DOHH2 (cell line): ENCODE measurements at regions not wholly inside any gene's neighbourhood (a gene's known extent, or its start where the extent isn't known, plus 50 kb on each side); places are given as distances from the start of the nearest gene placed in this dataset.

Experiments
- H3F3A ChIP-seq: fragments of 200-600 bp; sonication (generic), shearing (Covaris generic); 2 replicates; pipeline ENCODE4 v1.6.0; 2016; ENCODE audit warnings: antibody characterized with exemption, mild to moderate bottlenecking; ENCODE audit not compliant: control insufficient read depth, insufficient read depth
- H3K27ac ChIP-seq: fragments of 200-600 bp; sonication (generic); 2 replicates; pipeline ENCODE4 v1.5.1; 2014; ENCODE audit warnings: low read depth, mild to moderate bottlenecking, low read length, moderate library complexity
- H3K27me3 ChIP-seq: fragments of 200-600 bp; sonication (generic); 2 replicates; pipeline ENCODE4 v1.6.1; 2014; ENCODE audit warnings: mild to moderate bottlenecking, low read length, mixed read lengths; ENCODE audit not compliant: control insufficient read depth
- H3K36me3 ChIP-seq: fragments of 200-600 bp; sonication (generic); 2 replicates; pipeline ENCODE4 v1.6.1; 2014; ENCODE audit warnings: mild to moderate bottlenecking, low read length, moderate library complexity, mixed read lengths; ENCODE audit not compliant: control insufficient read depth
- H3K4me1 ChIP-seq: fragments of 200-600 bp; sonication (generic); 2 replicates; pipeline ENCODE4 v1.6.1; 2014; ENCODE audit warnings: mild to moderate bottlenecking, low read length, mixed read lengths; ENCODE audit not compliant: control insufficient read depth
- H3K4me2 ChIP-seq: fragments of 200-600 bp; sonication (generic); 2 replicates; pipeline ENCODE4 v1.6.0; 2014; ENCODE audit warnings: mild to moderate bottlenecking, low read length, moderate library complexity
- H3K4me3 ChIP-seq: fragments of 200-600 bp; sonication (generic); 2 replicates; pipeline ENCODE4 v1.5.1; 2014; ENCODE audit warnings: mild to moderate bottlenecking, low read length, mixed read lengths
- H3K79me2 ChIP-seq: fragments of 200-600 bp; sonication (generic); 2 replicates; pipeline ENCODE4 v1.6.1; 2014; ENCODE audit warnings: mild to moderate bottlenecking, low read length, mixed read lengths; ENCODE audit not compliant: control insufficient read depth
- H3K9me2 ChIP-seq: fragments of 200-600 bp; sonication (generic); replicated peaks from 2 replicates; pipeline ENCODE4 v1.6.1; 2014; ENCODE audit warnings: mild to moderate bottlenecking, low read length, mixed read lengths; ENCODE audit not compliant: control insufficient read depth
- H3K9me3 ChIP-seq: fragments of 200-600 bp; sonication (generic); 2 replicates; pipeline ENCODE4 v1.6.1; 2014; ENCODE audit warnings: antibody characterized with exemption, low read length, mixed read lengths; ENCODE audit not compliant: control insufficient read depth, insufficient read depth
- H4K20me1 ChIP-seq: fragments of 200-600 bp; sonication (generic); 2 replicates; pipeline ENCODE4 v1.6.0; 2014; ENCODE audit warnings: low read depth, mild to moderate bottlenecking, antibody characterized with exemption, low read length, moderate library complexity; ENCODE audit not compliant: control insufficient read depth, insufficient read depth
- CTCF ChIP-seq: fragments of 200-600 bp; sonication (generic); IDR thresholded peaks from one replicate; pipeline ENCODE4 v1.5.1; 2014; ENCODE audit warnings: antibody characterized with exemption, mild to moderate bottlenecking, low read depth, low read length; ENCODE audit not compliant: poor library complexity, severe bottlenecking
- EZH2phosphoT487 ChIP-seq: fragments of 200-600 bp; sonication (generic); IDR thresholded peaks from 2 replicates; pipeline ENCODE4 v1.6.1; 2017; ENCODE audit warnings: borderline replicate concordance, mild to moderate bottlenecking, antibody characterized with exemption, low read length, moderate library complexity, mixed read lengths

DNA sequence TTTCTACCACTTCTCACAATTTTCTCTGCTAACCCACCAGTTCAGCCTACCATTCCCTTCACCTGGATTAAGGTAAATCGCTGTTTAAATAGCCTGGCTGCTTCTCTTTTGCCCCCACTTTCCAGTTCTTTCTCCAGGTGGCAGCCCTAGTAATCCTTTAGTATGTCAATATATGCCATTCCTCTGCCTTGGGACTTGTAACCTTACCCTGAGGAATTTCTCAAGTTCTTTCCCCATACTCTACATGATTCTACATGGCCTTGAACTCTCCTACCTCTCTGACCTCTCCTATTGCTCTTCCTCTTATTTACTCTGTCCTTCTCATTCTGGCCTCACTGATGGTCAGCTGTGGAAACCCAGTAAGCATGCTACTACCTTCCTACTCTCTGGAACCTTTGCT lies 546.0 kb downstream of the PLA2G4A start:
- Histone ChIP-seq H3K4me2 (no peak overlapping the region), H4K20me1 (no peaks in the 10 kb centered on the region), H3K4me1 (no peaks in the 10 kb centered on the region), H3K36me3 (no peaks in the 10 kb centered on the region), H3K27ac (no peak overlapping the region), H3K27me3 (no peaks in the 10 kb centered on the region), H3F3A (no peaks in the 10 kb centered on the region), H3K9me3 (no peaks in the 10 kb centered on the region), H3K9me2 (no peaks in the 10 kb centered on the region), H3K4me3 (no peak overlapping the region), H3K79me2 (no peaks in the 10 kb centered on the region)
- no peak for TF ChIP-seq EZH2phosphoT487

GRCh38 chr1:187383366-187383765 lies 554.6 kb downstream of the PLA2G4A start:
- Histone ChIP-seq H3K4me3 (no peak overlapping the region), H3K36me3 (no peaks in the 10 kb centered on the region), H3K27ac (no peak overlapping the region), H3K27me3 (no peaks in the 10 kb centered on the region), H3K4me1 (no peaks in the 10 kb centered on the region), H3K9me2 (no peaks in the 10 kb centered on the region), H4K20me1 (no peaks in the 10 kb centered on the region), H3K4me2 (no peak overlapping the region), H3K79me2 (no peaks in the 10 kb centered on the region), H3F3A (no peaks in the 10 kb centered on the region), H3K9me3 (no peaks in the 10 kb centered on the region)
- TF ChIP-seq EZH2phosphoT487: no peak

DNA sequence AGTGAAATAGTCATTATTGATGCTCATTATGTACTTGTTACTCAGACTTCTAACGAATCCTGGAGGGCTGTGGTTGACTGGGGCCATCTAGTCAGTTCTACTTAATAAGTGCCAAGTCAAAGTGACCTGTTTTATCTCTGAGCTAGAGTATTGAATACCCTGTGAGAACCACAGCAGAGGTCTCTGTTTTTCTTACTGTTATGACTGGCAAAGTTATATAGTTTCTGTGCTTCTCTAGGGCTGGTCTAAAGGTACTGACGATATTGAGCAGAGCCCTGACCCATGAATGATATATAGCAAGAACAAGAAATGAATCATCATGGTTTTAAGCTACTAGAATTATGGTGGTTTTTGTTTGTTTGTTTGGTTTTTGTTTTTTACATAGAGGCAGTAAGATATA lies 555.8 kb downstream of the PLA2G4A start:
- Histone ChIP-seq H3K4me1 (no peaks in the 10 kb centered on the region), H3K9me3 (no peaks in the 10 kb centered on the region), H3K79me2 (no peaks in the 10 kb centered on the region), H3K4me3 (no peak overlapping the region), H3K4me2 (no peak overlapping the region), H4K20me1 (no peaks in the 10 kb centered on the region), H3F3A (no peaks in the 10 kb centered on the region), H3K36me3 (no peaks in the 10 kb centered on the region), H3K27me3 (no peaks in the 10 kb centered on the region), H3K9me2 (no peaks in the 10 kb centered on the region), H3K27ac (no peak overlapping the region)
- no peak for TF ChIP-seq CTCF
- TF ChIP-seq EZH2phosphoT487: no peak

GRCh38 chr1:187390215-187390818 lies 561.6 kb downstream of the PLA2G4A start:
- TF ChIP-seq CTCF: no peak
- no peak for TF ChIP-seq EZH2phosphoT487
- H4K20me1 ChIP-seq: no peaks in the 10 kb centered on the region
- H3K4me1 ChIP-seq: no peaks in the 10 kb centered on the region
- H3K4me3 ChIP-seq: no peak overlapping the region
- no peak overlapping the region for H3K4me2 ChIP-seq
- no peaks in the 10 kb centered on the region for H3K36me3 ChIP-seq
- H3K9me3 ChIP-seq: no peaks in the 10 kb centered on the region
- no peaks in the 10 kb centered on the region for H3F3A ChIP-seq
- H3K9me2 ChIP-seq: no peaks in the 10 kb centered on the region
- H3K27me3 ChIP-seq: no peaks in the 10 kb centered on the region
- no peaks in the 10 kb centered on the region for H3K79me2 ChIP-seq
- H3K27ac ChIP-seq: no peak overlapping the region
